SK-MEL-5 (cell line): ENCODE measurements at regions not wholly inside any gene's neighbourhood (a gene's known extent, or its start where the extent isn't known, plus 50 kb on each side); places are given as distances from the start of the nearest gene placed in this dataset.

Source experiments
- DNase-seq: peaks from one replicate; pipeline ENCODE4 v3.0.0-alpha.2; 2016; ENCODE audit warnings: low read depth, low spot score
- in situ Hi-C: cut with HindIII; loops from 2 replicates; pipeline ENCODE4 v1.10.0; 2016; ENCODE audit warnings: low sequenced_read_pairs, high pct_unique_total_duplicates, low pct_unique_long_range_greater_than_20kb
- small RNA-seq, 2 experiments: library from RNA; depleted of rRNA; stranded (forward); fragments of <200 nt; gene quantifications; one replicate each; pipeline ENCODE3, GENCODE V24; 2014

- in situ Hi-C loops: no loop called here
- no peak for DNase-seq
Observed at GRCh38 chr1:218200979-218201378, 84.1 kb upstream of the RRP15 start.

GRCh38 chr1:218201601-218202000 lies 83.5 kb upstream of the RRP15 start:
- in situ Hi-C loops: no loop called here
- no peak for DNase-seq

DNA sequence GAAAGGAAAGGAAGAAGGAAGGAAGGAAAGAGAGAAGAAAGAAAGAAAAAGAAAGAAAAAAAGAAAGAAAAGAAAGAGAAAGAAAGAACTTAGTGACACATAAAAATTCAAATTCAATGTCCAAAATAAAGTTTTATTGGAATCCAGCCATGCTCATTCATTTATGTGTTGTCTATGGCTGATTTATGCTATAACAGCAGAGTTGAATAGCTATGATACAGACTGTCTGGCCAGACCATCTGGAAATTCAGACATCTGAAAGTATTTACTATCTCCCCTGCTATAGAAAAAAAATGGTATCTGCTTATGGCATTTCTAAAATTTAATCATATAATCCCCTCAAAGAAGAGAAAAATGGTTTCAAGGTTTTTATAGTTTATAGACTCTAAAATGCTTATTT lies 79.4 kb upstream of the RRP15 start:
- in situ Hi-C loops: no loop called here
- no peak for DNase-seq

DNA sequence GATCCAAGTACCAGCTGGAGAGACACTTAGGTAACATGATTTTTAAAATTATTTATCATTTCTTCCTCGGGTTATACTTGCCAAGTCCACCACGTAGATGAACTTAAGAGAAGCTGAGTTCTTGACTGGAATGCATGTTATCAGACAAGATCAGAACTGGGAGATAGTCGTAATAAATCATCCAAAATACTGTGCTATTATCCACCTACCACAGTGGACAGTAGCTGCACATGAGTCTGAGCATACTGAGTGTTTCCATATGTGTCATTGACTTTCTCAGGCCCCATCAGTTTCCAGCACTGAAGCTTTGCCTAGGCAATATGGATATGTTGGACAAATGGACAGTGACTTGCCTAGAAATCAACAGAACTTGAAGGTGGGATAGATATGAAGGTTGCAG lies 77.9 kb upstream of the RRP15 start:
- in situ Hi-C loops: no loop called here
- no peak for DNase-seq

DNA sequence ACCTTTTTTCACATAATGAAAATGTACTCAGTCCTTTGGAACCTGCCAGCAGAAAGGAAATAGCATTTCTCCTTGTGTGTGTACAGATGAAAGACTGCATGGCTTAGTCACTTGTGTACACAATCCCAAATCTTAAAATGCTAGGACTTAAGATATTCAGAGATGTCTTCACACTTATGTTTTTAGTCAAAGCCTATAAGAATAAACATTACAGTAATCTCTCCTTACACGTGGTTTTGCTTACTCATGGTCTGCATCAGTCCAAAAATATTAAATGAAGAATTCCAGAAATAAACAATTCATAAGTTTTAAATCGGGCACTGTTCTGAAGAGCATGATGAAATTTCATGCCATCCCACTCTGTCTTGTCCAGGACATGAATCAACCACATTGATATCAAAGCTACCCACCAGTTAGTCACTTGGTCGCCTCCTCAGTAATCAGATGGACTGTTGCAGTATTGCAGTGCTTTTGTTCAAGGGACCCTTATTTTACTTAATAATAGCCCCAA lies 75.7 kb upstream of the RRP15 start:
- peak; percentile 32 for DNase-seq
- in situ Hi-C loops: no loop called here

DNA sequence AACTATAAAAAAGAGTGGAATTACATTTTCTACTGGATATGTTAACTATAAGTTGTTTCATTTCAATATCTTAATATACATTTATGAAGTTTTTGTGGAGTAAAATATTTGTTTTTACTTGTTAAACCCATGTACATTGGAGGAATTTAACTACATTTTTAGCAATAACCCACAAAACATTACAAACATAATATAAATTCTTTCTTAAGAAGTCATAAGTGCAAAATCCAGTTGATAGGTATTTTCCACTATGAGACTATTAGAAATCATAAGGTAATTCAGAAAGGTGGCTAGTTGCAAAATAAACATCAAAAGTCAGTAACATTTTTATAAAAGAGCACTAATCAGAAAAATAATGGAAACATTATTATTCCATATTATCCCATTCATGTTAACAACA lies 73.9 kb upstream of the RRP15 start:
- no peak for DNase-seq
- in situ Hi-C loops: no loop called here

DNA sequence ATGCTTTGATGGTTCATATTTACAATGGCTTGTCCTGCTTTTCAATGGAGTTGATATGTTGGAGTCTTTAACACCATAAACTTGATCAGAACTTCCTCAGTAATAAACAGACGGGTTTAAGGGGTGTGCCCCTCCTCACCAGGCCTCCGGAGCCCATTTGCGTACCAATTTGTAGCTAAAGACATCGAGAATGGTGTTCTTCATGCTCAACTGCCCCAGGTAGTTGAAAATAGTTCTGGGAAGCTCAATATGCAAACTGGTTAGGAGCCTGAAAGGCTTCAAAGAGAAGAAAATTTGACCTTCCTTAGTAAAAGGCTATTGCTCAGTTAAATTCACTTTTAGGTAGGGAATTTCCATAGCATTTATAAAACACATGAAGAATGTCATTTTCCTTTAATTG lies 68.1 kb upstream of the RRP15 start:
- no peak for DNase-seq
- in situ Hi-C loops: no loop called here

GRCh38 chr1:218219460-218219859 lies 65.6 kb upstream of the RRP15 start:
- in situ Hi-C loops: no loop called here
- DNase-seq: no peak

GRCh38 chr1:218224101-218224500 lies 61.0 kb upstream of the RRP15 start:
- no peak for DNase-seq
- in situ Hi-C loops: no loop called here

GRCh38 chr1:218226005-218226404 lies 59.1 kb upstream of the RRP15 start:
- in situ Hi-C loops: no loop called here
- DNase-seq: no peak

Small RNA genes in the stretch of these regions (small RNA-seq; reads per million reads assigned to genes)
- 0 reads per million in 2 experiments for gene RNU1-141P
